Peyer's patch (tissue), 4 donors: ENCODE measurements at regions not wholly inside any gene's neighbourhood (a gene's known extent, or its start where the extent isn't known, plus 50 kb on each side); places are given as distances from the start of the nearest gene placed in this dataset.

ENCODE experiments used
- DNase-seq, 3 donors: peaks; one replicate each; pipeline ENCODE4 v3.0.0-alpha.2; 2017 to 2019
- H3K27ac ChIP-seq, 4 donors: fragments of 200-600 bp; sonication (generic); one replicate each; pipeline ENCODE4 v1.5.1; 2016 to 2019
- H3K27me3 ChIP-seq, 2 donors: fragments of 200-600 bp; sonication (generic); one replicate each; pipeline ENCODE4 v1.5.1; 2019
- H3K36me3 ChIP-seq, 3 donors: fragments of 200-600 bp; sonication (generic); one replicate each; pipeline ENCODE4 v1.5.1; 2016 to 2019
- H3K4me1 ChIP-seq, 4 donors: fragments of 200-600 bp; sonication (generic); one replicate each; pipeline ENCODE4 v1.5.1; 2016 to 2019
- H3K4me3 ChIP-seq, 4 donors: fragments of 200-600 bp; sonication (generic); 1 replicate in 3 of 4; 2 replicates in 1 of 4; pipeline ENCODE4 v1.5.1; 2016 to 2019; ENCODE audit warnings: mild to moderate bottlenecking in 1 of 4
- H3K9me3 ChIP-seq, 4 donors: fragments of 200-600 bp; sonication (generic); one replicate each; pipeline ENCODE4 v1.5.1; 2016 to 2019; ENCODE audit warnings: mild to moderate bottlenecking in 1 of 4
- POLR2A ChIP-seq, 2 donors: fragments of 450-650 bp; IDR thresholded peaks; one replicate each; pipeline ENCODE4 v1.5.1; 2017; ENCODE audit warnings: antibody characterized with exemption in 2 of 2, mild to moderate bottlenecking in 2 of 2, moderate library complexity in 2 of 2
- TF ChIP-seq, protein P1 (sequence below), 6 experiments: fragments of 450-650 bp in 4 of 6; fragments of 200-600 bp in 2 of 6; sonication (generic) in 1 of 6; IDR thresholded peaks; one replicate each; pipeline ENCODE4 v1.5.1; 2017 to 2019; ENCODE audit warnings: antibody characterized with exemption in 6 of 6, mild to moderate bottlenecking in 3 of 6, moderate library complexity in 1 of 6

DNA sequence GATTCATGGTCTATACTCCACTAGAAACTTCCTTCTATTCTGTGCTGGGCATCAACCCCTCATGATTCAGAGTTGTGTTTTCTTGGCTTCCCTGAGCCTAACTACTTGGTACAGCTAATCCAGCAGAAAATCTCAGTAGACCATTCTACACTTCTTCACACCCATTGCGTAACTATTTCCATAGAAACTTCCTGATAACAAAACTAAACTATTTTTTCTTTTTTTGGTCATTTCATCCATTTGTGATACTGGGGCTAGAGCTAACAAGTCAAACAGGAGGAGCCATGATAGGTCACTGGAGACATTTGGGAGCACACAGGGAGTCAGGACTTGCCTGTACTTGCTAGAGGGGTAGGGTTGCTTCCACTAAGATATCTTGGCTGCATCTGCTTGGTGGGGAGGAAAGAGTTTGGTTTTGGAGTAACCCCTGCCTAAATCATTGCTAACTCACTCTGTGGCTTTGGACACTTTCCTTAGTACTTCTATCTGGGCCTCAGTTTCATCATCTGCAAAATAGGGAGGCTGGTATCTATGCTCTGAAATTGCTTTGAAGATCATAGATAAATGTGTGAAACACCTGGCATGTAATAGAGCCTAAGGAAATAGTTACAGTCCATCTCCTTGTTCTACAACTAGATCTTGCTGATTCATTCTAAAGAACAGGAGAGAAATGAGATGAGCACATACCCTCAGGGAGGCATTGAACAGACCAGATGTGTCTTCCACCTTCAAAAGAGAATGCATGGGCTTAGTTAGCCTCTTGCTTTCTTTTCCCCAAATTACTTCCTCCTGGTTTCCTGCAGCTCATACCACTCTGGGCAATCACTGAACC lies 127.9 kb upstream of the ADGRF1 start:
- Histone ChIP-seq H3K36me3 (no peaks in the 10 kb centered on the region), H3K4me1 (no peaks in the 10 kb centered on the region), H3K4me3 (no peak overlapping the region), H3K27me3 (no peaks in the 10 kb centered on the region), H3K27ac (no peak overlapping the region), H3K9me3 (no peaks in the 10 kb centered on the region)
- TF ChIP-seq POLR2A (IDR thresholded peaks at IDR 0.05): no peak
- TF ChIP-seq, protein P1, sequence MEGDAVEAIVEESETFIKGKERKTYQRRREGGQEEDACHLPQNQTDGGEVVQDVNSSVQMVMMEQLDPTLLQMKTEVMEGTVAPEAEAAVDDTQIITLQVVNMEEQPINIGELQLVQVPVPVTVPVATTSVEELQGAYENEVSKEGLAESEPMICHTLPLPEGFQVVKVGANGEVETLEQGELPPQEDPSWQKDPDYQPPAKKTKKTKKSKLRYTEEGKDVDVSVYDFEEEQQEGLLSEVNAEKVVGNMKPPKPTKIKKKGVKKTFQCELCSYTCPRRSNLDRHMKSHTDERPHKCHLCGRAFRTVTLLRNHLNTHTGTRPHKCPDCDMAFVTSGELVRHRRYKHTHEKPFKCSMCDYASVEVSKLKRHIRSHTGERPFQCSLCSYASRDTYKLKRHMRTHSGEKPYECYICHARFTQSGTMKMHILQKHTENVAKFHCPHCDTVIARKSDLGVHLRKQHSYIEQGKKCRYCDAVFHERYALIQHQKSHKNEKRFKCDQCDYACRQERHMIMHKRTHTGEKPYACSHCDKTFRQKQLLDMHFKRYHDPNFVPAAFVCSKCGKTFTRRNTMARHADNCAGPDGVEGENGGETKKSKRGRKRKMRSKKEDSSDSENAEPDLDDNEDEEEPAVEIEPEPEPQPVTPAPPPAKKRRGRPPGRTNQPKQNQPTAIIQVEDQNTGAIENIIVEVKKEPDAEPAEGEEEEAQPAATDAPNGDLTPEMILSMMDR (IDR thresholded peaks at IDR 0.05): no peak
- no peak for DNase-seq

- TF ChIP-seq POLR2A (IDR thresholded peaks at IDR 0.05): no peak
- TF ChIP-seq, protein P1 (IDR thresholded peaks at IDR 0.05): no peak
- H3K27ac ChIP-seq: no peak overlapping the region
These were observed 126.0 kb upstream of the ADGRF1 start for GRCh38 chr6:47168180-47168579.

DNA sequence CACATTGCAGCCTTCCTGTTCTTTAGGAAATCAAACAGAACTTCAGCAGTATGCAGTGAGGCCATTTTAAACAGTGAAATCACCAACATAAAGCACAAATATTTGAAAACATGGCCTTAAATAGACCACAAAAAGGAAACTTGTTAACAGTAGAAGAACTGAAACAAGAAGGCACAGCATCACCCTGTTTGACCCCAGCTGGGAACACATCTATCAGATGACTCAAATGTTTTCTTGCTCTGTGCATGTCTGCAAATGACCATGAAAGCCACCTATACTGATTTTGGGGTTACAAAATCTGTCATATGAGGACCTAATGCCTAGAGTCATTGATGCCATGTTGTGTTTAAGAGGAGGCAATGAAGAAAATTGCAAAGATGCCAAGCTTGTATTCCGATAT lies 123.8 kb upstream of the ADGRF1 start:
- no peak for DNase-seq
- Histone ChIP-seq H3K4me3 (no peak overlapping the region), H3K27me3 (no peaks in the 10 kb centered on the region), H3K4me1 (no peaks in the 10 kb centered on the region), H3K36me3 (no peaks in the 10 kb centered on the region), H3K9me3 (no peaks in the 10 kb centered on the region), H3K27ac (no peak overlapping the region)
- TF ChIP-seq POLR2A (IDR thresholded peaks at IDR 0.05): no peak

More at GRCh38 chr6:47168180-47168579, 126.0 kb upstream of the ADGRF1 start:
- Histone ChIP-seq H3K27me3 (no peaks in the 10 kb centered on the region), H3K9me3 (no peaks in the 10 kb centered on the region), H3K4me3 (no peak overlapping the region), H3K4me1 (no peaks in the 10 kb centered on the region), H3K36me3 (no peaks in the 10 kb centered on the region)
- no peak for DNase-seq

- Histone ChIP-seq H3K27ac (no peak overlapping the region), H3K4me3 (no peak overlapping the region), H3K9me3 (no peaks in the 10 kb centered on the region), H3K27me3 (no peaks in the 10 kb centered on the region), H3K36me3 (no peaks in the 10 kb centered on the region), H3K4me1 (no peaks in the 10 kb centered on the region)
- DNase-seq: no peak
- TF ChIP-seq POLR2A (IDR thresholded peaks at IDR 0.05): no peak
- TF ChIP-seq, protein P1 (IDR thresholded peaks at IDR 0.05): no peak
These were observed 122.7 kb upstream of the ADGRF1 start for GRCh38 chr6:47164877-47165276.

GRCh38 chr6:47163536-47163935 lies 121.4 kb upstream of the ADGRF1 start:
- Histone ChIP-seq H3K27me3 (no peaks in the 10 kb centered on the region), H3K4me3 (no peak overlapping the region), H3K36me3 (no peaks in the 10 kb centered on the region), H3K27ac (no peak overlapping the region), H3K4me1 (no peaks in the 10 kb centered on the region), H3K9me3 (no peaks in the 10 kb centered on the region)
- no peak for TF ChIP-seq POLR2A (IDR thresholded peaks at IDR 0.05)
- TF ChIP-seq, protein P1 (IDR thresholded peaks at IDR 0.05): no peak
- DNase-seq: no peak

DNA sequence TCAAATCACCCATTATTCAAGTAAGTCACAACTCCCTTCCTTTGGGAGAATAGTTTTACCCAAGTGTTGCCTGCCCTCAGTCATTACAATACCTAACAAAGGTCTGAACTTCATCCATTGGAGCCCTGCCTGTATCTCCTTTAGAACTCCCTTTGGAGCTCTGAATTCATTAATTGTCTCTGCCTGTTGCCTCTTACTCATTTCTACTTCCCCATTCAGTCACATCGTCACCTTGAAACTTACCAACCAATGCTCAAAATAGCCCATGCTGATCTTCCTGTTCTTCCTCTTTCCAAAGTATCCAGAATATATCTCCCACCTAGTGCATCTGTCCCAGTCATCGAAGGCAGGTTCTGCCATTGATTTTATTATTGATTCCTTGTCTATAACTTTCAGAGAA lies 120.7 kb upstream of the ADGRF1 start:
- TF ChIP-seq, protein P1 (IDR thresholded peaks at IDR 0.05): no peak
- TF ChIP-seq POLR2A (IDR thresholded peaks at IDR 0.05): no peak
- H3K4me3 ChIP-seq: no peak overlapping the region

More for the DNA sequence above, 120.7 kb upstream of the ADGRF1 start:
- Histone ChIP-seq H3K4me1 (no peaks in the 10 kb centered on the region), H3K9me3 (no peaks in the 10 kb centered on the region), H3K36me3 (no peaks in the 10 kb centered on the region), H3K27ac (no peak overlapping the region), H3K27me3 (no peaks in the 10 kb centered on the region)
- DNase-seq: no peak
